ENCODE measurements at regions not wholly inside any gene's neighbourhood (a gene's known extent, or its start where the extent isn't known, plus 50 kb on each side); places are given as distances from the start of the nearest gene placed in this dataset.

DNA sequence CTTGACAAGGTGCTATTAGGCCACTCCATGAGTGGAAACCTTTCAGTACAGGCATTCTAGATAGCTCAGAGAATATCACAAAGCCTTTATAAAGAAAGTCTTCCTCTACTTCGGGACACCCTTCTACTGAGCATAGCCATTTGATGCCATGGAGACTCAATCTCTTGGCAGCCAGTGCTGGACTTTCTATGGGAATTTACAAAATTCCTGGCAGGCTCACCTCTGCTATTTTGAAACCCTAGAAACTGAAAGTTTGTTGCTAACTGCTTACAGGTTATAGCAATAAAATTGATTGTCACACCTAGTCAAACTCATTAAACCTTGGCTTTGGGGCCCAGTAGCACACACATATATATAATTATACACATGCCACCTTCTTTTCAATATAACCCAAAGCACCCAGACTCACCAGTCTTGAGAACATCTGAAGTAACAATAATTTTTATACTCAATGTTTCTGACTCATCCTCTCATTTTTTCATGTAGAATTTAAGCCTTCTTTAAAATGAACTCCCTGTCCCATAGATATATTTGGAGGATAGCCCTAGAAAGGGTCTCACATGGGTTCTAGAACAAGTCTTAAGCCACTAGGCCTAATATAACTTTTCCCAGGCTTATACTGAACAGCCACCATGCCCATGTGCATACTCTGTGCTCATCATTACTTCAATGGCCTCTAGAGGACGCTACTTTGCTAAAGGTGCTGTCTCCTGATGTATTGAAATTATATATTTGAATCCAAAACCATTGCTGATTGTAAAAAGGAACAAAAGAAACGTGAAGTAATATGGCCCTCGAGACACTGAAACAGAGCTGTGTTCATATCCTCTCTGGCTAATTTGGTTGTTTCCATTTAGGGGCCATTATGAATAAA lies 368.1 kb upstream of the MARCKS start:
- no peak for DNase-seq

DNA sequence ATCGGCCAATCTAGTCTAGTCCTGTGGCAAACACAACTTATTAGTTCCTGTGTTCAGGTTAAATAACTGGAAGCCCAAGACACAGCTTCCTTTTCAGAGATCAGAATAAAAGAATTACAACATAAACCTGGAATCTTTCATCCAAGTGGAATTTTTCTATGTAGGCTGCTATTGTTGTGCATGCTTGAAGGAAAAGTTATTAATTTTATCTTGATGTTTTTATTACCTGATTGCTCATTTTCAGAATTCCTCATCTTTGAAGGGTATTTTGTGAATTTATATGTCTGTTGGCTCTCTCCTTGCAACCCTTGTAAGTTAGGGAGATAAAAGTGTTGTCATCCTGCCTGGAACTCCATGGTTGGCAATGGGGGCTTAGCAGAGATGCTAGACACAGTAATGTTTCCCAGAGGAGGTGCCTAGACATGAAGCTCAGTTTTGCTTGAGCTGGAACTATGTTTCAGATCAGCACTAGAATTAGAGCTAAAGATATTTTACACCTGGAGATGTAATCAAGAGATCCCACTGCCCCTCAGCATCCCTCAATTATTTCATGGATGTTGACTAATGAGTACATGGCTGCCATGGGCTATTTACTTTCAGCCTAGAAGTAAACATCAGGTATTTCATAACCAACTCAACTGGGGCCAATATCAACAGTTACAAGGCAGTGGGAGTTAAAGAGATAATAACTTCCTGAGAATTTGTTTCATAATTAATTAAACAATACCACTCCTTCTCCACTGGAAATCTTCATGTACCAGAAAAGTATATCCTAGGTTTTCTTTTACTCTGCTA lies 367.0 kb upstream of the MARCKS start:
- no peak for DNase-seq

DNA sequence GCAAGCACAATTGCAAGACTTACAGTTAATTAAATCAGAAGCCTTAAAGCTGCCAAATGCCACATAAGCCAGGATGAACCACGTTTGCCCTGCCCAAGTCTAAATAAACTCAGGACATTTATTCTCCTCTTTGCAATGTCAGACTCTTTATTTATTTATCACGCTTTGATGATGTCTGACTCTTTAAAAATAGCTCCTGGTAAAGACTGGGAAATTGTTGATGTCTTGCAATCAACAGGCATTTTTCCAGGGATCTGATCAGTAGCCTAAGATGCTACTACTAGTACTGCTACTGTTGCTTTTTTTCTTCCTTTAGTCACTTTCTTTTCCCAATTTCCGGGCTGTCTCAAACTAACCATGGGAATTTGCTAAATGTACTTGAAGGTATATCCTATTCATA lies 365.8 kb upstream of the MARCKS start:
- no peak for DNase-seq

DNA sequence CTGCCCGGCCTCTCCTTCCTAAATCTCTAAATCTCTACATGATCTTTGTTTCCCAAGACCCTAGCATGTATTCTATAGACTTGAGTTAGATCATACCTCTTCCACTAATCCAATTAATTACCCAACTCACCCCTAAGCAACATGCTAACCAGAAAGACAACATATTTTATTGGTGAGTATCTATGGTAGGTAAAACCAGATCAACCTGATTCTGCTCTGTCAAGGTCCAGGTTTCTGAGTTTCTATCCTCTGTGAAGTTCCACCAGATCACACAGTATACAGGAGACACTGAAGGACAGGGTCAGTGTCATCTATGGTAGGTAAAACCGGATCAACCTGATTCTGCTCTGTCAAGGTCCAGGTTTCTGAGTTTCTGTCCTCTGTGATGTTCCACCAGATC lies 363.2 kb upstream of the MARCKS start:
- no peak for DNase-seq

GRCh38 chr6:113495521-113495920 lies 361.6 kb upstream of the MARCKS start:
- DNase-seq, result peak; percentile 27

GRCh38 chr6:113496166-113496565 lies 361.0 kb upstream of the MARCKS start:
- no peak for DNase-seq

DNA sequence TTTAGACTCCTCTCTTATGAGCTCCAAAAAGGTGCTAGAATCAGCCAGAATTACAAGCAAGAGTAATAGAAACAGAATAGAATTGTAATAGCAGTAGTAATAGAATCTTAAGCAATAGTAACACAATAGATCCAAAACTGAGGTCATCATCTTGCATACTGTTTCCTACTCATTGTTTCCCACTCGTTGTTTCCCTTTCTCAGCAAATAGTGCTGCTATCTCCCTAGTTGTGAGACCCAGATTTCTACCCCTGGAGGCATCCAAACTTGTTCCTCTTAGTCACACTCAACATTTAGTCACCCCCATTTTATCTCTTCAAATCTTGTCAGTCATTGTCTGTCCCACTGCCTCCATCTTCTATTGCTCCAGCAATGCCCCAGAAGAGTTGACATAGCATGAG lies 356.9 kb upstream of the MARCKS start:
- peak; percentile 74 for DNase-seq

DNA sequence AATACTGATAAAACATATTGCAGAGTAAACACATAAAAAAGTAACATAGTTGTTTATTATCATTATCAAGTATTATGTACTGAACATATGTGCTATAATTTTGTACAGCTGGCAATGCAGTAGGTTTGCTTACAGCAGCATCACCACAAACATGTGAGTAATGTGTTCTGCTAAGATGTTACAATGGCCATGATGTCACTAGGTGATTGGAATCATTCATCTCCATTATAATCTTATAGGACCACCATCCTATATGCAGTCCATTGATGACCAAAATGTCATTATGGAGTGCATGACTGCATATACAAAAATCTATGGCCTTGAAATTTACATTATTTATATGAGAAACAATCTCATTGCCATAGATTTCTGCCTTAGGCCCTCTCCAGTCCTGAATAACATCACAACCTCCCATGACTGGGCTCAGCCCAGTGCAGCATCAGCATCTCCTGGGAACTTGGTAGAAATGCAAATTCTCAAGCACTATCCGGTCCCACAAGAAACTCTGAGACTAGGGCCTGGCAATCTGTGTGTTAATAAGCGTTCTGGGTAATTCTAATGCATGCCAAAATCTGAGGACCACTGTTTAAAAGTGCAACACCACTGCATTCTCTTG lies 352.0 kb upstream of the MARCKS start:
- no peak for DNase-seq

DNA sequence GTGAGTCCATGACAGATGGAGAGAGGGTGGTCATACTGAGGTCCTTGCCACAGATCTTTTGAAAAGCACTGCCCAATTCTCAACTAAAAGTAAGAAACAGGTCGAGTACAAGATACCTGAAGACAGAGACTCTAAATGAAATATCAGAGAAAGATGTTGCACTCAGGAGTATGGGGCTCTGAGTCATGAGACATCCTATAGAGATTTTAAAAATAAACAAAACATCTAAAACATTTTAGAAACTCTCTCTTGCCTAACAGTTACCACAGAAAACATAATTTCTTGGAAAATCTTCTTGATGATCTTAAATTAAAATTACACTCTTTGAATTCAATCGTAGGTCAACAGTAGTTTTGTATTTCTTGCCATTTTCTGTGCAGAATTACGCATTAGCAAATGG lies 348.9 kb upstream of the MARCKS start:
- DNase-seq, result no peak

DNA sequence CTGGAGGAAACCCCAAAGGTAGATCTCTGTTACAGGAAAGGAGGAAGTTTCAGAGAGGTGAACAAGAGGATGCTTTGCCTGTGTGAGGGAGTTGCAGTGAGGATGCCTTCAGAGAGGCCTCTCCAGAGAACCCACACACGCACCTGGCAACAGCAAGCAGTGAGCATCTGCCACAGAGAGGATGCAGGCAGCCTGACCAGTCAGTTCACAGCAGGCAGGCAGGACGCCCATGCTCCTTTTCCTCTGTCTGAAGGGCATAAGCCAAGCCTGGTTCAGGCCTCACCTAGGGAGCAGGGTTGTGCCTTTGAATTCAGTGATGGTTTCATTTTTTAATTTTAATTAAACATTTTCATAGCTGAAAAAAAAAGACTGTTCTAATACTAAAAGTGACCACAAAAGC lies 346.0 kb upstream of the MARCKS start:
- DNase-seq, result no peak

- DNase-seq, result no peak
Observed at GRCh38 chr6:113512576-113512975, 344.6 kb upstream of the MARCKS start.

DNA sequence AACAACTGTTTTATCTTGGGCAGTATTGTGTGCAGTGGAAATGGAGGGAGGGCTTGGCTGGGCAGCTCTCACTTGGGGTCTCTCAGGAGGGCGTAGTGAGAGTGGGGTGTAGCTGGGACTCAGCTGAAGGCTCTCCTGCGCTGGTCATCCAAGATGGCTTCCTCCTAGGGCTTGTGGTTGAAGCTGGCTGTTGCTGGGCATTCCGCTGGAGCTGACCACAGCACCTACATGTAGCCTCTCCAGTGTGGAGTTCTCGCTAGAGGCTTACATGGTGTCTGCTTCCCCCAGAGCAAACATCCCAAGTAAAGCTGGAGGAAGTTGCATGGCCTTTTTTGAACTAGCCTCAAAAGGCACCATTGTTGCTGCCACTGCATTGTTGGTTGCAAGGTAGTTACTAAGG lies 344.1 kb upstream of the MARCKS start:
- DNase-seq, result no peak

- no peak for DNase-seq
Observed at GRCh38 chr6:113522376-113522775, 334.8 kb upstream of the MARCKS start.

DNA sequence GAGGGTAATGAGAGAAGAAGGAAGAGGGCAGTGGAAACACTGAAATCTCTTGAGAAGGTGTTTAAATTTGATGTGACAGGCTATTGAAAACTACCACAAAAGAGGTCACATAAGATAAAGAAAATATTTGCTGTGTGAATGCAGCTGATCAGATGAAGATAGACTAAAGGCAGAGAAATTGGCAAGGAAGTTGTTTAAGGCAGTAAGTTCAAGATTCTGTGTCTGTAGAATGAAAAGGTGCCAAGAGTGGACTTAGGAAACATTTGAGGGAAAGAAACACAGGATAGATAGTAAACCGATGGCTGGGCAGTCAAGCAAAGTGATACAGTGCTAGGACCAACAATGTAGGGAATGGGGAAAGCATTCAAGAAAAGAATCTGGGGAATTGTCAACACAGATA lies 332.3 kb upstream of the MARCKS start:
- DNase-seq, result no peak

DNA sequence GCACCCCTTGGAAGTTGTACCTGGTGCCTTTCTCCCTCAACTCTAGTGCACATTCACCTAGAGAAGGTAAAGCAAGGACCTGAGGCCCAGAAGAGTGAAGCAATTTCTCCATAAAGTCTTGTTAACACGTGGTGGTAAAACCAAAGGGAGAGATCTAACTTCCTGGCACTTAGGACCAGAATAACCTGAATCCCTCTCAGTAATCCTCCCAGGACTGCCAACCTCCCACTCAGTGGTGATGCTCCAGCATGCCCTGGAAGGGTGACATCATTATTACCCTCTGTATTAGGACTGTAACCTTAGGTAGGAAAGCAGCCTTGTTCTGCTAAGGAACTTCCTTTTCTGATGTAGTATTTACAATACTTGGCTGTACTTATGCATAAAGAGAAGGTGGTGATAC lies 330.6 kb upstream of the MARCKS start:
- DNase-seq, result no peak

GRCh38 chr6:113526995-113527394 lies 330.1 kb upstream of the MARCKS start:
- DNase-seq, result no peak

GRCh38 chr6:113528111-113528510 lies 329.0 kb upstream of the MARCKS start:
- no peak for DNase-seq

- DNase-seq, result no peak
Observed at GRCh38 chr6:113529196-113529595, 327.9 kb upstream of the MARCKS start.

GRCh38 chr6:113529879-113530278 lies 327.3 kb upstream of the MARCKS start:
- no peak for DNase-seq

DNA sequence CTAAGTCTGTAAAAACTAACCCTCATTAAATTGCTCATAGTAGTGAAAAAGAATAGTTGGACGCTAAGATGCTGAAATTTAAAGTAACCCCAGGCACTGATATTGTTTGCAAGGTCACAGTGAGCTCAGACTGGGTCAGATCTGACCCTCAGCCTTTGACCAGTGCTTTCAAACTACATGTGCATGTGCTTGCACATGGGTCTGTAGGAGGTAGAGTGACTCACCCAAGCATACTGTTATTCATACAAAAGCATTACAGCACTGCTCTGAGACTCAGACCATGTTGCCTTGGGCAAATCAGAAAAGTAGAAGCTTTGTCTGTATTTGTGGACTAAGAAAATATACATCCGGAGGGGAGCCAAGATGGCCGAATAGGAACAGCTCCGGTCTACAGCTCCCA lies 326.4 kb upstream of the MARCKS start:
- DNase-seq, result peak; percentile 36

- DNase-seq, result no peak
Observed at GRCh38 chr6:113539202-113539601, 317.9 kb upstream of the MARCKS start.

GRCh38 chr6:113539623-113540022 lies 317.5 kb upstream of the MARCKS start:
- no peak for DNase-seq

GRCh38 chr6:113540466-113540865 lies 316.7 kb upstream of the MARCKS start:
- DNase-seq, result no peak

DNA sequence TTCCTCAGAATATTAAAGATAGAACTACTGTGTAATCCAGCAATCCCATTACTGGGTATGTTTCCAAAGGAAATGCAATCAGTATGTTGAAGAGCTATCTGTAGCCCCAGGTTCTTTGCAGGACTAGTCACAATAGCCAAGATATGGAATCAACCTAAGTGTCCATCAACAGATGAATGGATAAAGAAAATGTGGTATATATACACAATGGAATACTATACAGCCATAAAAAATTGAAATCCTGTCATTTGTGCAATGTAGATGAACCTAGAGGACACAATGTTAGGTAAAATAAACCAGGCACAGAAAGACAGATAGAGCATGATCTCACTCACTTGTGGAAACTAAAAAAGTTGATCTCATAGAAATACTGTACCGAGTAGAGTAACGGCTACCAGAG lies 306.0 kb upstream of the MARCKS start:
- no peak for DNase-seq
